Gastroesophageal sphincter (tissue), 3 donors: ENCODE measurements at regions not wholly inside any gene's neighbourhood (a gene's known extent, or its start where the extent isn't known, plus 50 kb on each side); places are given as distances from the start of the nearest gene placed in this dataset.

ENCODE experiments used
- CTCF ChIP-seq, 4 experiments: fragments of 200-600 bp in 2 of 4; fragments of 450-650 bp in 2 of 4; sonication (generic) in 1 of 4; IDR thresholded peaks; one replicate each; pipeline ENCODE4 v1.5.1; 2017 to 2019; ENCODE audit warnings: antibody characterized with exemption in 4 of 4, mild to moderate bottlenecking in 2 of 4, moderate library complexity in 2 of 4
- POLR2A ChIP-seq, 2 donors: fragments of 450-650 bp; IDR thresholded peaks; one replicate each; pipeline ENCODE4 v1.6.1; 2017; ENCODE audit warnings: antibody characterized with exemption in 2 of 2, mild to moderate bottlenecking in 2 of 2, moderate library complexity in 1 of 2

GRCh38 chr5:39560726-39561125, 135.9 kb upstream of the DAB2 start:
- TF ChIP-seq POLR2A (IDR thresholded peaks at IDR 0.05): no peak
- no peak for TF ChIP-seq CTCF (IDR thresholded peaks at IDR 0.05)
